ENCODE measurements at regions not wholly inside any gene's neighbourhood (a gene's known extent, or its start where the extent isn't known, plus 50 kb on each side); places are given as distances from the start of the nearest gene placed in this dataset.

DNA sequence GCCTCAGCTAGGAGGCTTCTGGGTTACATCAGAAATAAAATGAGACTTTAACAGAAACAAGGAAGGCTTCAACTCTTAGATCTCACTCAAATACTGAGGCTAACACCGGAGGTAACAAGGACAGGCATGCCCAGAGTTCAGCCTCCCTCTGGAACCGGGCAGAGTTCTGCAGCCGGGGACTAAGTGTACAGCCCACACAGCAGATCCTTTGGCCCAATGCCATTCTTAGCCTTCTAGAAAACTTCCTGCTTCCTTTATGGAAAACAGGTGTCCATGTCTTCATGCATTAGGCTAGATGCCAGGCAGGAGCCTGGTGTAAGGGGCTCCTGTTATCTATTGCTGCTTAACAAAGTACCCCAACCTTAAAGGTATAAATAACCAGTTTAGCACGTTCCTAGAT lies 369.7 kb downstream of the BCOR start:
- H3K4me2 ChIP-seq (ENCODE audit: low read length), result no peak overlapping the region
- H3K36me3 ChIP-seq (ENCODE audit: insufficient read depth, low read length), result no peaks in the 10 kb centered on the region

DNA sequence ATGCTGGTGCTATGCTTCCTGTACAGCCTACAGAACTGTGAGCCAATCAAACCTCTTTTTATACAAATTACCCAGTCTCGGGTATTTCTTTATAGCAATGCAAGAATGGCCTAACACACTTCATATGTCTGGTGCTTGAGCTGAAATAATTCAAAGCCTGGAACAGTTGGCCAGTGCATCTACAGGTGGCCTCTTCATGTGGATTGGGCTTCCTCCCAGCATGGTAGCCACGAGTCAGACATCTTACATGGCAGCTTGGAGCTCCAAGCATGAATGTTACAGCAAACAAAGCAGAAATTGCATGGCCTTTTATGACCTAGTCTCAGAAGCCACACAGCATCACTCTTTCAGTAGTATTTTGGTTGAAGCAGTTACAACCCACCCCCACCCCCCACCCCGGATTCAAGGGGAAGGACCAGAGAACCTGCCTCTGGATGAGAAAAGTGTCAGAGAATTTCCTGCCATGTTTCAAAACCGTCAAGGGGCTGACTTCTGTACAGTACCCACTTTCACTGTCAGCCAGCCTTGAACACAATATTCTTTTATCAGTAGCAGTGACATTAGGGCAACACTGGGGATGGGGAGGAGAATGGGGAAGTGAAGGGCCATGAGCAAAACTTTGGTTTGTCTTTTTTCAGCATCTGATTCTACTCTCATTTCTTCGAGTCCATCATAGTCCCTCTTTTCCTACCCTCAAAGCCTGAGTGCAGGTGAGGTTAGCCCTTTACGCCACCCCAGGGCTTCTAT lies 368.7 kb downstream of the BCOR start:
- no peak overlapping the region for H3K4me3 ChIP-seq (ENCODE audit: low read length)

More for the DNA sequence above, 369.7 kb downstream of the BCOR start:
- H3K27ac ChIP-seq (ENCODE audit: low read length), result no peak overlapping the region
- TF ChIP-seq, protein P1, sequence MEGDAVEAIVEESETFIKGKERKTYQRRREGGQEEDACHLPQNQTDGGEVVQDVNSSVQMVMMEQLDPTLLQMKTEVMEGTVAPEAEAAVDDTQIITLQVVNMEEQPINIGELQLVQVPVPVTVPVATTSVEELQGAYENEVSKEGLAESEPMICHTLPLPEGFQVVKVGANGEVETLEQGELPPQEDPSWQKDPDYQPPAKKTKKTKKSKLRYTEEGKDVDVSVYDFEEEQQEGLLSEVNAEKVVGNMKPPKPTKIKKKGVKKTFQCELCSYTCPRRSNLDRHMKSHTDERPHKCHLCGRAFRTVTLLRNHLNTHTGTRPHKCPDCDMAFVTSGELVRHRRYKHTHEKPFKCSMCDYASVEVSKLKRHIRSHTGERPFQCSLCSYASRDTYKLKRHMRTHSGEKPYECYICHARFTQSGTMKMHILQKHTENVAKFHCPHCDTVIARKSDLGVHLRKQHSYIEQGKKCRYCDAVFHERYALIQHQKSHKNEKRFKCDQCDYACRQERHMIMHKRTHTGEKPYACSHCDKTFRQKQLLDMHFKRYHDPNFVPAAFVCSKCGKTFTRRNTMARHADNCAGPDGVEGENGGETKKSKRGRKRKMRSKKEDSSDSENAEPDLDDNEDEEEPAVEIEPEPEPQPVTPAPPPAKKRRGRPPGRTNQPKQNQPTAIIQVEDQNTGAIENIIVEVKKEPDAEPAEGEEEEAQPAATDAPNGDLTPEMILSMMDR (IDR thresholded peaks at IDR 0.05; ENCODE audit: poor library complexity, severe bottlenecking), result no peak
- no peak for TF ChIP-seq SMC3 (conservative IDR thresholded peaks at IDR 0.05; ENCODE audit: poor library complexity)
- no peak for TF ChIP-seq TAF1 (IDR thresholded peaks at IDR 0.05; ENCODE audit: low read depth)
- TF ChIP-seq EZH2 (IDR thresholded peaks at IDR 0.05; ENCODE audit: borderline replicate concordance, insufficient read depth, low read length, poor library complexity, severe bottlenecking), result no peak
- no peak for TF ChIP-seq POLR2AphosphoS5 (IDR thresholded peaks at IDR 0.05)
- TF ChIP-seq, protein P2, sequence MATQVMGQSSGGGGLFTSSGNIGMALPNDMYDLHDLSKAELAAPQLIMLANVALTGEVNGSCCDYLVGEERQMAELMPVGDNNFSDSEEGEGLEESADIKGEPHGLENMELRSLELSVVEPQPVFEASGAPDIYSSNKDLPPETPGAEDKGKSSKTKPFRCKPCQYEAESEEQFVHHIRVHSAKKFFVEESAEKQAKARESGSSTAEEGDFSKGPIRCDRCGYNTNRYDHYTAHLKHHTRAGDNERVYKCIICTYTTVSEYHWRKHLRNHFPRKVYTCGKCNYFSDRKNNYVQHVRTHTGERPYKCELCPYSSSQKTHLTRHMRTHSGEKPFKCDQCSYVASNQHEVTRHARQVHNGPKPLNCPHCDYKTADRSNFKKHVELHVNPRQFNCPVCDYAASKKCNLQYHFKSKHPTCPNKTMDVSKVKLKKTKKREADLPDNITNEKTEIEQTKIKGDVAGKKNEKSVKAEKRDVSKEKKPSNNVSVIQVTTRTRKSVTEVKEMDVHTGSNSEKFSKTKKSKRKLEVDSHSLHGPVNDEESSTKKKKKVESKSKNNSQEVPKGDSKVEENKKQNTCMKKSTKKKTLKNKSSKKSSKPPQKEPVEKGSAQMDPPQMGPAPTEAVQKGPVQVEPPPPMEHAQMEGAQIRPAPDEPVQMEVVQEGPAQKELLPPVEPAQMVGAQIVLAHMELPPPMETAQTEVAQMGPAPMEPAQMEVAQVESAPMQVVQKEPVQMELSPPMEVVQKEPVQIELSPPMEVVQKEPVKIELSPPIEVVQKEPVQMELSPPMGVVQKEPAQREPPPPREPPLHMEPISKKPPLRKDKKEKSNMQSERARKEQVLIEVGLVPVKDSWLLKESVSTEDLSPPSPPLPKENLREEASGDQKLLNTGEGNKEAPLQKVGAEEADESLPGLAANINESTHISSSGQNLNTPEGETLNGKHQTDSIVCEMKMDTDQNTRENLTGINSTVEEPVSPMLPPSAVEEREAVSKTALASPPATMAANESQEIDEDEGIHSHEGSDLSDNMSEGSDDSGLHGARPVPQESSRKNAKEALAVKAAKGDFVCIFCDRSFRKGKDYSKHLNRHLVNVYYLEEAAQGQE (IDR thresholded peaks at IDR 0.05; ENCODE audit: borderline replicate concordance), result no peak
- no peak for TF ChIP-seq RAD21 (conservative IDR thresholded peaks at IDR 0.05)
- TF ChIP-seq EP300 (conservative IDR thresholded peaks at IDR 0.05; ENCODE audit: poor library complexity, severe bottlenecking), result no peak
- TF ChIP-seq MXI1 (conservative IDR thresholded peaks at IDR 0.05; ENCODE audit: poor library complexity, severe bottlenecking), result no peak
- no peaks in the 10 kb centered on the region for H3K27me3 ChIP-seq (ENCODE audit: insufficient read depth, low read depth, low read length)
- H3F3A ChIP-seq (ENCODE audit: insufficient read depth, low read length, poor library complexity, severe bottlenecking), result no peaks in the 10 kb centered on the region
- H3K9ac ChIP-seq (ENCODE audit: low read length), result no peak overlapping the region
- H4K20me1 ChIP-seq (ENCODE audit: insufficient read depth), result no peaks in the 10 kb centered on the region
- H3K79me2 ChIP-seq (replicated peaks; ENCODE audit: insufficient read depth, low read length), result no peaks in the 10 kb centered on the region
- no peak overlapping the region for H3K4me3 ChIP-seq (ENCODE audit: low read length)
- H2AFZ ChIP-seq (ENCODE audit: low read depth, low read length), result no peak overlapping the region
- no peaks in the 10 kb centered on the region for H3K9me3 ChIP-seq (ENCODE audit: low read length)
- no peaks in the 10 kb centered on the region for H3K9me2 ChIP-seq (ENCODE audit: insufficient read depth, low read length)

More for the DNA sequence above, 368.7 kb downstream of the BCOR start:
- Histone ChIP-seq H3K79me2 (replicated peaks; ENCODE audit: insufficient read depth, low read length) (no peaks in the 10 kb centered on the region), H3K9me2 (ENCODE audit: insufficient read depth, low read length) (no peaks in the 10 kb centered on the region), H3K27ac (ENCODE audit: low read length) (peak overlapping the region; percentile 72), H3K9ac (ENCODE audit: low read length) (no peak overlapping the region), H3K36me3 (ENCODE audit: insufficient read depth, low read length) (no peaks in the 10 kb centered on the region), H4K20me1 (ENCODE audit: insufficient read depth) (no peaks in the 10 kb centered on the region), H3K27me3 (ENCODE audit: insufficient read depth, low read depth, low read length) (no peaks in the 10 kb centered on the region), H3F3A (ENCODE audit: insufficient read depth, low read length, poor library complexity, severe bottlenecking) (no peaks in the 10 kb centered on the region), H3K4me2 (ENCODE audit: low read length) (no peak overlapping the region), H2AFZ (ENCODE audit: low read depth, low read length) (no peak overlapping the region), H3K9me3 (ENCODE audit: low read length) (no peaks in the 10 kb centered on the region)
- TF ChIP-seq RAD21 (conservative IDR thresholded peaks at IDR 0.05), result no peak
- no peak for TF ChIP-seq SMC3 (conservative IDR thresholded peaks at IDR 0.05; ENCODE audit: poor library complexity)
- no peak for TF ChIP-seq EZH2 (IDR thresholded peaks at IDR 0.05; ENCODE audit: borderline replicate concordance, insufficient read depth, low read length, poor library complexity, severe bottlenecking)
- no peak for TF ChIP-seq POLR2AphosphoS5 (IDR thresholded peaks at IDR 0.05)
- TF ChIP-seq, protein P1 (IDR thresholded peaks at IDR 0.05; ENCODE audit: poor library complexity, severe bottlenecking), result no peak
- TF ChIP-seq MXI1 (conservative IDR thresholded peaks at IDR 0.05; ENCODE audit: poor library complexity, severe bottlenecking), result no peak
- TF ChIP-seq EP300 (conservative IDR thresholded peaks at IDR 0.05; ENCODE audit: poor library complexity, severe bottlenecking), result no peak
- no peak for TF ChIP-seq TAF1 (IDR thresholded peaks at IDR 0.05; ENCODE audit: low read depth)
- TF ChIP-seq, protein P2 (IDR thresholded peaks at IDR 0.05; ENCODE audit: borderline replicate concordance), result no peak
